GM12872 (cell line): ENCODE measurements at regions not wholly inside any gene's neighbourhood (a gene's known extent, or its start where the extent isn't known, plus 50 kb on each side); places are given as distances from the start of the nearest gene placed in this dataset.

ENCODE experiments used
- CTCF ChIP-seq: IDR thresholded peaks from 3 replicates; pipeline ENCODE4 v1.5.1; 2011; ENCODE audit warnings: low read depth, mild to moderate bottlenecking, low read length, moderate library complexity; ENCODE audit not compliant: insufficient read depth

DNA sequence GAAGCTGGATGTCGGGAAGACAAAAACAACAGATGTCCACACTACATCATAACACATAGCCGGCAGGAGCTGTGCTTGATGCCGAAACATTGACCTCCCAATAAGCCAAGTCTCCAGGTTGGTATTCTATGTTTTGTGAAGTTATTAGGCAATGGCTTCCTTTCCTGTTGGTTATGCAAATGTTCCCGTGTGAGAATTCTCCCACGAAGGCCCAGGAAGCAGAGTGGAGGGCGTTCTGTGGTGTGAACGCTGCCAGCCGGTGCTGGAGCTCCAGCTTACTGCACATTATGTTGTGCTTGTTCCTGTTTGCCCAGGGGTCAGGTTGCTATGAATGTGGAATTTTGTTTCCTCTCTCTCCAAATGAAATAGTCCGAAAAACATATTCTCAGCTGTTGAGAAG lies 156.4 kb upstream of the HMGA2 start:
- no peak for TF ChIP-seq CTCF

DNA sequence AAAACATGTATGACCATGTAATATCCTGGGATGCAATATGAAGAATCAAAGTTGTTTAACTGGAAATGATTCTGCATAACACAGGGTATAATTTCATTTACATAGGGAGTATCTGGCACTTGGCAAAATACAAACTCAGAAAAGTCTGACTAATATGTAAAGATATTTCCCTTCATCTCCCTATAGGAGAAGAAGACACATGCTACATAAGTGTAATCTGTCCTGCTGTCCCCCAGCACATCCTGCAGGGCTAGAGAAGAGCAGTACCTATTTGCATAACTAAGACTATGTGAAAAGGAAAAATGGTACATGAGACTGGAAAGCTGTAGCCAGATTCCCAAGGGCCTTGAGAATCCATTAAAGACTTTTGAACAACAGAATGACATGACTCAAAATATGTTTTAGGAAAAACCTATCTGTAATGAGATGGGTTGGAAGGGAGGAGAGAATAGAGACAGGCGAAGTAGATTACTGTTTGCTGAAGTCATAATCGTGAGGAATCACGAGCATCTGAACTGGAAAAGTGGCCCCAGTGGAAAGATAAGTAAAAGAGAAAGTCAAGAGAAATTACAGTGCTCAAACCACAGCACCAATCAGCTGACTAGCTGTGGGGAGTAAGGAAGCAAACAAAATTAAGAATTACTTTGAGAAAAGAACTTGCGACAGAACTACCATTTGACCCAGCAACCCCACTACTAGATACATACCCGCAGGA lies 155.1 kb upstream of the HMGA2 start:
- no peak for TF ChIP-seq CTCF

DNA sequence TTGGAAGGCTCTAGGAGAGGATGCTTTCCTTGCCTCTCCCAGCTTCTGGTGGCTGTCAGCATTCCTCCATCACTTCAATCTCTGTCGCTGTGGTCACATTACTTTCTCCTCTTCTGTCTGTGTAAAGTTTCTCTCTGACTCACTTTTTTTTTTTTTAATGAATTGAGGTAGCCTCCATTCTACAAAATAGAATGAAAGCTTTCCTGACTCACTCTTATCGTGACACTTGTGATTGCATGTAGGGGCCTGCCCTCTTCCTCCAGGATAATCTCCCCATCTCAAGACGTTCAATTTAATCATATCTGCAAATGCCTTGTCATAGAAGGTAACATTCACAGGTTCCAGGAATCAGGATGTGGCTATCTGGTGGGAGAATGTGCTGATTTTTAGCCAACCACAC lies 153.5 kb upstream of the HMGA2 start:
- TF ChIP-seq CTCF: no peak

DNA sequence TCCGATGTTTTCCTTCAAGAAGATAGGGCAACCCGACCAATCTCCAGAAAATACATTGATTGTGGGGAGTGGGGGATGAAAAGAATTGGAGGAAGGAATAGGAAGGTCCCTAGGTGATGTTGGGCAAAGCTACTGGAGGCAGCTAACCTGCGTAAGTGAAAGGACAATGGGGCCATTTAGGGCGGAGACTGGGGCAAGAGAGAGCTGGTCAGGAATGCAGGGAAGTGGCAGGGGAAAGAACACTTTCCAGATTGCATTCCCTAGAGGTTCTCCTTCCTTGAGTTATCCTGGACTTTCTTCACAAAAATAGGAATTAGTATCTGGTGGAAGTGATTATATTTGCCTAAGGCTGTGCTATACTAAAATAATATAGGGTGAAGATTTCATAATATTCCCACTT lies 151.8 kb upstream of the HMGA2 start:
- TF ChIP-seq CTCF: no peak

DNA sequence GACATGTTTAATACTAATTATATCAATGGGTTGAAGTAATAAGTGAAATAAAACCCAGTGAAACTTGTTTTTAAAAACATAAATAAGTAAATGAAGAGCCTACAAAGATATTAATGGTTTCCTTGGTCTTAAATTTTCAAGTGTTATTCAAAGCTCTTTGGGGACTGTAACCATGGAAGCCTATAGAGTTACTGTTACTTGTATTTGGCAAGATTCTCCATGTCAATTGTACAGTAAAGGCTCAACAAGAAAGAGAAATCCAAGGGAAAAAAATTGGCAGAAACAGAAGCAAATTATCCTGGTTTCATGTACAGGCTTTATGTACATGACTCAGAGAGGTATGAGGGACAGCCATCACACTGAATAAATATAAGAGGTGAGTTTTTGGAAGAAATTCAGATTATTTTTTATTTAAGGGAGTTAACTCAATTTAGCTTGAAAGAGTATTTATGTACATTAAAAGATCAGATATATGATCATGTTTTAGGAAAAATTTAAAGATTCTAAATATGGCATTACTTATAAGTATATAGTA lies 151.1 kb upstream of the HMGA2 start:
- TF ChIP-seq CTCF: no peak

- TF ChIP-seq CTCF: no peak
Observed at GRCh38 chr12:65673732-65674131, 150.6 kb upstream of the HMGA2 start.

- TF ChIP-seq CTCF: no peak
Observed at GRCh38 chr12:65675141-65675621, 149.1 kb upstream of the HMGA2 start.
